ENCODE measurements at regions not wholly inside any gene's neighbourhood (a gene's known extent, or its start where the extent isn't known, plus 50 kb on each side); places are given as distances from the start of the nearest gene placed in this dataset.
A peak's percentile ranks its signal among the peaks of the same experiment; 100 is the strongest.
"Not testable (repeated sequence)": the region's sequence is repeated elsewhere in the genome, so short reads cannot be mapped to it uniquely, and the experiment has no call there.

GRCh38 chr9:78714576-78714975, 417.7 kb downstream of the PSAT1 start:
- Histone ChIP-seq H3K4me3 (ENCODE audit: low read depth, low read length) (no peak overlapping the region), H3K27me3 (ENCODE audit: control insufficient read depth, insufficient read depth, low read length) (no peaks in the 10 kb centered on the region), H3K36me3 (ENCODE audit: control insufficient read depth, insufficient read depth, low read length) (no peaks in the 10 kb centered on the region)
- TF ChIP-seq, protein P1, sequence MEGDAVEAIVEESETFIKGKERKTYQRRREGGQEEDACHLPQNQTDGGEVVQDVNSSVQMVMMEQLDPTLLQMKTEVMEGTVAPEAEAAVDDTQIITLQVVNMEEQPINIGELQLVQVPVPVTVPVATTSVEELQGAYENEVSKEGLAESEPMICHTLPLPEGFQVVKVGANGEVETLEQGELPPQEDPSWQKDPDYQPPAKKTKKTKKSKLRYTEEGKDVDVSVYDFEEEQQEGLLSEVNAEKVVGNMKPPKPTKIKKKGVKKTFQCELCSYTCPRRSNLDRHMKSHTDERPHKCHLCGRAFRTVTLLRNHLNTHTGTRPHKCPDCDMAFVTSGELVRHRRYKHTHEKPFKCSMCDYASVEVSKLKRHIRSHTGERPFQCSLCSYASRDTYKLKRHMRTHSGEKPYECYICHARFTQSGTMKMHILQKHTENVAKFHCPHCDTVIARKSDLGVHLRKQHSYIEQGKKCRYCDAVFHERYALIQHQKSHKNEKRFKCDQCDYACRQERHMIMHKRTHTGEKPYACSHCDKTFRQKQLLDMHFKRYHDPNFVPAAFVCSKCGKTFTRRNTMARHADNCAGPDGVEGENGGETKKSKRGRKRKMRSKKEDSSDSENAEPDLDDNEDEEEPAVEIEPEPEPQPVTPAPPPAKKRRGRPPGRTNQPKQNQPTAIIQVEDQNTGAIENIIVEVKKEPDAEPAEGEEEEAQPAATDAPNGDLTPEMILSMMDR (IDR thresholded peaks at IDR 0.05; ENCODE audit: insufficient read depth, low read depth, low read length) = no peak
- ChIA-PET CTCF (interaction anchor here (1.1 kb wide), 1 partner anchor 415 kb away, joined by 3 read pairs; no protein-coding TSS in a partner anchor), POLR2A (no interaction called here)
- DNase-seq (ENCODE audit: low read depth) = peak; percentile 54

DNA sequence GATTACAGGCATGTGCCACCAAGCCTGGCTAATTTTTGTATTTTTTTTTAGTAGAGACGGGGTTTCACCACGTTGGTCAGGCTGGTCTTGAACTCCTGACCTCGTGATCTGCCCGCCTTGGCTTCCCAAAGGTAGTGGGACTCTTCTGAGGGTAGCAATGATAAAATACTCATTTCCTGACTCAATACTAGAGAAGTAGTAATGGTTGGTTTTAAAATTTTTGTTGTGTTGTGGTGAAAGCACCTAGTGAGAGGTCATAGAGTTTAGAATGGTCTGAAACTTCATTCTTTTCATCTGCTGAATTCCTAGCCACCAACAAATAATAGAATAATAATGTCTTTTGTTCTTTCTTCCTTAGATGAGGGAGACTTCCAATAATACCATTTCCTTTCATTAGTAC, 422.1 kb downstream of the PSAT1 start:
- H3K27me3 ChIP-seq (ENCODE audit: control insufficient read depth, insufficient read depth, low read length); POLR2A ChIA-PET; DNase-seq (ENCODE audit: low read depth); H3K4me3 ChIP-seq (ENCODE audit: low read depth, low read length); H3K36me3 ChIP-seq (ENCODE audit: control insufficient read depth, insufficient read depth, low read length): not testable (repeated sequence)
- CTCF ChIA-PET = interaction anchor here (0.6 kb wide), 1 partner anchor 77 kb away, joined by 3 read pairs; no protein-coding TSS in a partner anchor

DNA sequence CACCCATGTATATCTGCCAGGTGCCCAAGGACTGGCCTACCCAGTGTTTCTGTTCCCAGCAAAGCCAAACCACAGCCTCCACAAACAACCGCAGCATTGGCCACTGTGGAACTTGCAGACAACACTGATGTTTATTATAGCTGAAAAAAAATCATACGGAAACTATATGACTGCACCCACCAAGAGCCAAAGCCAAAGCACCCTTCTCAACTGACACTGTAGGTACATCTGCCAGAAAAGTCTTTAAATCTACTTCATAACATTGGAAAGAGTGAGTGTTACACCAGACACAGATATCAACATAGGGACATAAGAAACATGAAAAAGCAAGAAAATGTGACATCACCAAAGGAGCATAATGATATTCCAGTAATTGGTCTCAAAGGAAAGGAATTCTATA, 428.0 kb downstream of the PSAT1 start:
- no peaks in the 10 kb centered on the region for H3K27me3 ChIP-seq (ENCODE audit: control insufficient read depth, insufficient read depth, low read length)
- ChIA-PET CTCF (no interaction called here), POLR2A (no interaction called here)
- no peak overlapping the region for H3K4me3 ChIP-seq (ENCODE audit: low read depth, low read length)
- H3K36me3 ChIP-seq (ENCODE audit: control insufficient read depth, insufficient read depth, low read length) = no peaks in the 10 kb centered on the region
- TF ChIP-seq, protein P1 (IDR thresholded peaks at IDR 0.05; ENCODE audit: insufficient read depth, low read depth, low read length) = no peak
- DNase-seq (ENCODE audit: low read depth) = no peak

GRCh38 chr9:78725503-78725902, 428.6 kb downstream of the PSAT1 start:
- TF ChIP-seq, protein P1 (IDR thresholded peaks at IDR 0.05; ENCODE audit: insufficient read depth, low read depth, low read length) = no peak
- ChIA-PET POLR2A (no interaction called here), CTCF (no interaction called here)
- H3K27me3 ChIP-seq (ENCODE audit: control insufficient read depth, insufficient read depth, low read length) = no peaks in the 10 kb centered on the region
- DNase-seq (ENCODE audit: low read depth) = no peak
- H3K36me3 ChIP-seq (ENCODE audit: control insufficient read depth, insufficient read depth, low read length) = no peaks in the 10 kb centered on the region
- H3K4me3 ChIP-seq (ENCODE audit: low read depth, low read length) = no peak overlapping the region

DNA sequence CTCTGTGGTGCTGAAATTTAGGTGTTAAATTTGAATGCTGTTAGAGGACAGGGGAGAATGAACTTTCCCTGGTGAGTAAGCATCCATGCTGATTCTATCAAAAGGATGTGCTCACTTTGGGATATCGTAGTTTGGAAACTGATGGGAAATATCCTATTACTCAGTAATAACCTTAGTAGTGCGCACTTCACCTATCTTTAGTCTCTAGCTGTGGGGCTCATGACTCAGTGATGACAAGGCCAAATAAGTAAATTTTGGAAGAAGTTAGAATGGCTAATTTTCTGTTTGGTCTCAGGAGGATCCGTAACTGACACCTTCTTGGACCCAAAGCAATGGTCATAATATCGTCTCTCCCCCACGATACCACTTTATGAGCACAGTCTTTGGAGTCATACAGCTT, 448.4 kb downstream of the PSAT1 start:
- no peaks in the 10 kb centered on the region for H3K27me3 ChIP-seq (ENCODE audit: control insufficient read depth, insufficient read depth, low read length)
- H3K36me3 ChIP-seq (ENCODE audit: control insufficient read depth, insufficient read depth, low read length) = no peaks in the 10 kb centered on the region
- TF ChIP-seq, protein P1 (IDR thresholded peaks at IDR 0.05; ENCODE audit: insufficient read depth, low read depth, low read length) = no peak
- H3K4me3 ChIP-seq (ENCODE audit: low read depth, low read length) = no peak overlapping the region
- CTCF ChIA-PET = no interaction called here
- no peak for DNase-seq (ENCODE audit: low read depth)
- POLR2A ChIA-PET = no interaction called here

GRCh38 chr9:78746010-78746409, 449.1 kb downstream of the PSAT1 start:
- POLR2A ChIA-PET = no interaction called here
- Histone ChIP-seq H3K4me3 (ENCODE audit: low read depth, low read length) (no peak overlapping the region), H3K27me3 (ENCODE audit: control insufficient read depth, insufficient read depth, low read length) (no peaks in the 10 kb centered on the region), H3K36me3 (ENCODE audit: control insufficient read depth, insufficient read depth, low read length) (no peaks in the 10 kb centered on the region)
- CTCF ChIA-PET = interaction anchor here (0.6 kb wide), 1 partner anchor 1073 kb away, joined by 3 read pairs; no protein-coding TSS in a partner anchor
- TF ChIP-seq, protein P1 (IDR thresholded peaks at IDR 0.05; ENCODE audit: insufficient read depth, low read depth, low read length) = no peak
- no peak for DNase-seq (ENCODE audit: low read depth)

Data from BJ (cell line).